MCF 10A (cell line): ENCODE measurements at regions not wholly inside any gene's neighbourhood (a gene's known extent, or its start where the extent isn't known, plus 50 kb on each side); places are given as distances from the start of the nearest gene placed in this dataset.

Source experiments
- BruUV-seq: library from RNA; stranded (reverse); fragments of 400-500 nt; replicated peaks from 2 replicates; lab custom pipeline; 2021; lab: Mats Ljungman, UMichigan
- CTCF ChIA-PET: fragments of 300-600 bp; sonication (Branson Sonifier 250); formaldehyde crosslinking; extraction: SDS; loops from one replicate; lab custom pipeline; 2021; ENCODE audit warnings: antibody characterized with exemption, inconsistent platforms; lab: Yijun Ruan, JAX
- POLR2A ChIA-PET: fragments of 300-600, 350-650 bp; sonication (Branson Sonifier 250); formaldehyde crosslinking; extraction: SDS; loops from one replicate; lab custom pipeline; 2020; ENCODE audit warnings: antibody characterized with exemption, inconsistent platforms; lab: Yijun Ruan, JAX
- DNase-seq: peaks from one replicate; pipeline ENCODE4 v3.0.0-alpha.2; 2018; ENCODE audit not compliant: unreplicated experiment
- H3K27ac Mint-ChIP-seq: one replicate; pipeline ENCODE4 v1.8.0; 2022; ENCODE audit warnings: mild to moderate bottlenecking, low read depth, mixed read lengths; ENCODE audit not compliant: unreplicated experiment
- H3K27me3 Mint-ChIP-seq: one replicate; pipeline ENCODE4 v1.8.0; 2022; ENCODE audit warnings: mixed read lengths; ENCODE audit not compliant: insufficient read depth, unreplicated experiment
- H3K36me3 Mint-ChIP-seq: one replicate; pipeline ENCODE4 v1.8.0; 2022; ENCODE audit warnings: mild to moderate bottlenecking, moderate library complexity, mixed read lengths; ENCODE audit not compliant: insufficient read depth, unreplicated experiment
- H3K4me1 Mint-ChIP-seq: one replicate; pipeline ENCODE4 v1.8.0; 2022; ENCODE audit warnings: mixed read lengths; ENCODE audit not compliant: insufficient read depth, unreplicated experiment
- H3K4me3 Mint-ChIP-seq: one replicate; pipeline ENCODE4 v1.8.0; 2022; ENCODE audit warnings: mild to moderate bottlenecking, moderate library complexity, mixed read lengths; ENCODE audit not compliant: unreplicated experiment
- H3K9me3 Mint-ChIP-seq: one replicate; pipeline ENCODE4 v1.8.0; 2022; ENCODE audit warnings: mixed read lengths; ENCODE audit not compliant: unreplicated experiment
- CTCF ChIP-seq: fragments of 200-600 bp; IDR thresholded peaks from one replicate; pipeline ENCODE4 v1.8.0; 2022; ENCODE audit warnings: antibody characterized with exemption, mild to moderate bottlenecking; ENCODE audit not compliant: unreplicated experiment
- intact Hi-C: fragments of 100-400 bp; cut with micrococcal nuclease; formaldehyde crosslinking; loops from 2 replicates; pipeline ENCODE4 v1.14.1; 2022

- ChIA-PET POLR2A (no interaction called here), CTCF (no interaction called here)
- peaks cover 44% of the 10 kb centered on the region for H3K27me3 Mint-ChIP-seq
- no TSS peak for BruUV-seq
- no peaks in the 10 kb centered on the region for H3K4me1 Mint-ChIP-seq
- no peak for DNase-seq
- no peak overlapping the region for H3K27ac Mint-ChIP-seq
- TF ChIP-seq CTCF, result no peak
- intact Hi-C loops, result no loop called here
- H3K36me3 Mint-ChIP-seq, result no peaks in the 10 kb centered on the region
- no peak overlapping the region for H3K4me3 Mint-ChIP-seq
- H3K9me3 Mint-ChIP-seq, result no peaks in the 10 kb centered on the region
Measured at GRCh38 chr11:115657586-115657985, 153.4 kb upstream of the CADM1 start.

GRCh38 chr11:115656669-115657068 lies 152.5 kb upstream of the CADM1 start:
- DNase-seq, result no peak
- Mint-ChIP-seq H3K4me3 (no peak overlapping the region), H3K27ac (no peak overlapping the region), H3K4me1 (no peaks in the 10 kb centered on the region), H3K27me3 (peaks cover 51% of the 10 kb centered on the region), H3K9me3 (no peaks in the 10 kb centered on the region), H3K36me3 (no peaks in the 10 kb centered on the region)
- CTCF ChIA-PET, result no interaction called here
- POLR2A ChIA-PET, result no interaction called here
- TF ChIP-seq CTCF, result no peak
- no TSS peak for BruUV-seq
- intact Hi-C loops, result no loop called here

GRCh38 chr11:115656041-115656440 lies 151.8 kb upstream of the CADM1 start:
- no peaks in the 10 kb centered on the region for H3K4me1 Mint-ChIP-seq
- TF ChIP-seq CTCF, result no peak
- intact Hi-C loops, result no loop called here
- H3K4me3 Mint-ChIP-seq, result no peak overlapping the region
- DNase-seq, result no peak
- peaks cover 56% of the 10 kb centered on the region for H3K27me3 Mint-ChIP-seq
- H3K9me3 Mint-ChIP-seq, result no peaks in the 10 kb centered on the region
- BruUV-seq, result no TSS peak
- no peak overlapping the region for H3K27ac Mint-ChIP-seq
- no peaks in the 10 kb centered on the region for H3K36me3 Mint-ChIP-seq
- ChIA-PET POLR2A (no interaction called here), CTCF (no interaction called here)

- Mint-ChIP-seq H3K4me3 (no peak overlapping the region), H3K9me3 (no peaks in the 10 kb centered on the region), H3K27ac (no peak overlapping the region), H3K4me1 (no peaks in the 10 kb centered on the region), H3K27me3 (peaks cover 56% of the 10 kb centered on the region), H3K36me3 (no peaks in the 10 kb centered on the region)
- DNase-seq, result no peak
- POLR2A ChIA-PET, result no interaction called here
- BruUV-seq, result no TSS peak
- no peak for TF ChIP-seq CTCF
- intact Hi-C loops, result no loop called here
- CTCF ChIA-PET, result no interaction called here
Measured at GRCh38 chr11:115654792-115655191, 150.6 kb upstream of the CADM1 start.
